Activated CD4-positive, alpha-beta T cell treated with anti-CD3 and anti-CD28 coated beads, Interleukin-2, Interleukin-4, amounts not matched to agents 100 ng/mL and 50 ng/mL, durations not matched to agents 16 hours and 8 hours (primary cell): ENCODE measurements at regions not wholly inside any gene's neighbourhood (a gene's known extent, or its start where the extent isn't known, plus 50 kb on each side); places are given as distances from the start of the nearest gene placed in this dataset.
A peak's percentile ranks its signal among the peaks of the same experiment; 100 is the strongest.
"Not testable (repeated sequence)": the region's sequence is repeated elsewhere in the genome, so short reads cannot be mapped to it uniquely, and the experiment has no call there.

Experiments
- DNase-seq: peaks from one replicate; pipeline ENCODE4 v3.0.0-alpha.2; 2020; ENCODE audit warnings: low spot score

- DNase-seq: no peak
These were observed 210.7 kb downstream of the EFCAB11 start for GRCh38 chr14:89743828-89744227.

- DNase-seq: no peak
These were observed 214.3 kb downstream of the EFCAB11 start for GRCh38 chr14:89740241-89740640.

- DNase-seq: no peak
These were observed 217.6 kb downstream of the EFCAB11 start for GRCh38 chr14:89736881-89737280.

GRCh38 chr14:89731396-89731933 is 223.1 kb downstream of the EFCAB11 start:
- DNase-seq: no peak

GRCh38 chr14:89730687-89731086 is 223.8 kb downstream of the EFCAB11 start:
- DNase-seq: no peak

- DNase-seq: no peak
These were observed 225.6 kb downstream of the EFCAB11 start for GRCh38 chr14:89728964-89729363.

- DNase-seq: not testable (repeated sequence)
These were observed 228.3 kb downstream of the EFCAB11 start for GRCh38 chr14:89726226-89726625.

- peak; percentile 56 for DNase-seq
These were observed 229.9 kb downstream of the EFCAB11 start for GRCh38 chr14:89724628-89724960.

- DNase-seq: no peak
These were observed 230.5 kb downstream of the EFCAB11 start for GRCh38 chr14:89723930-89724627.

- no peak for DNase-seq
These were observed 232.6 kb downstream of the EFCAB11 start for GRCh38 chr14:89721956-89722355.

- peak; percentile 85 for DNase-seq
These were observed 233.5 kb downstream of the EFCAB11 start for GRCh38 chr14:89720741-89721729.

GRCh38 chr14:89720076-89720687 is 234.3 kb downstream of the EFCAB11 start:
- DNase-seq: peak; percentile 38

GRCh38 chr14:89719366-89720075 is 235.0 kb downstream of the EFCAB11 start:
- DNase-seq: no peak

- no peak for DNase-seq
These were observed 245.4 kb downstream of the EFCAB11 start for GRCh38 chr14:89708982-89709625.

GRCh38 chr14:89707086-89707485 is 247.4 kb downstream of the EFCAB11 start:
- DNase-seq: no peak

GRCh38 chr14:89702876-89703200 is 251.7 kb downstream of the EFCAB11 start:
- DNase-seq: no peak

GRCh38 chr14:89702073-89702875 is 252.3 kb downstream of the EFCAB11 start:
- no peak for DNase-seq

GRCh38 chr14:89701211-89702043 is 253.1 kb downstream of the EFCAB11 start:
- peak; percentile 84 for DNase-seq

GRCh38 chr14:89700801-89701200 is 253.7 kb downstream of the EFCAB11 start:
- no peak for DNase-seq

- DNase-seq: no peak
These were observed 255.5 kb downstream of the EFCAB11 start for GRCh38 chr14:89699071-89699470.
